NCI-H748 (cell line): ENCODE measurements at regions not wholly inside any gene's neighbourhood (a gene's known extent, or its start where the extent isn't known, plus 50 kb on each side); places are given as distances from the start of the nearest gene placed in this dataset.

Experiments
- DNase-seq: peaks from one replicate; lab custom pipeline; 2025; ENCODE audit not compliant: unreplicated experiment; lab: John Stamatoyannopoulos, UW

DNA sequence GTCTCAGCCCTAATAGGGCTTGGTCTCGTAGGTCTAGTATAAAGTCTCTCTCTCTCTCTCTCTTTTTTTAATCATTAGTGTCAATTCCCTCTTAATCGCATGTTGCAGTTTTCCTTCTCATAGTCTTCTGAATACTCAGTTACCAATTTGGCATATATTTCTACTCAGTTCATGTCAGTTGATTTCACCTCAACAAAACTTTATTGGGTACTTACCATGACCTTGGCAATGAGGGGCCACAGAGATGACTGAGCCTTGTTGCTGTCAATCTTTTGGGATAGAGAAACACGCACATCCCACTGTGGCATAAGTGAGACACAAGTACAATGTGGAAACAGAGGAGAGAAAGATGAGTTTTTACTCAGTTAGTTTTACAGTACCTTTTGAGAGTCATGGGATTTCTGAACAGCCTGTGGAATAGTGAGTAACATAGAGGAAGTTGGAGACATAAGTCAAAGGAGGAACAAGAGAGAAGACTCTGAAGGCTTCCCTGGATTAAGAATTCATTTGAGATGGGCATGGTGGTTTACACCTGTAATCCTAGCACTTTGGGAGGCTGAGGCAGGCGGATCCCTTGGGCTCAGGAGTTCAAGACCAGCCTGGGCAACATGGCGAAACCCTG lies 150.2 kb upstream of the CBLB start:
- DNase-seq: no peak

- no peak for DNase-seq
Observed at GRCh38 chr3:106022913-106023312, 154.1 kb upstream of the CBLB start.

DNA sequence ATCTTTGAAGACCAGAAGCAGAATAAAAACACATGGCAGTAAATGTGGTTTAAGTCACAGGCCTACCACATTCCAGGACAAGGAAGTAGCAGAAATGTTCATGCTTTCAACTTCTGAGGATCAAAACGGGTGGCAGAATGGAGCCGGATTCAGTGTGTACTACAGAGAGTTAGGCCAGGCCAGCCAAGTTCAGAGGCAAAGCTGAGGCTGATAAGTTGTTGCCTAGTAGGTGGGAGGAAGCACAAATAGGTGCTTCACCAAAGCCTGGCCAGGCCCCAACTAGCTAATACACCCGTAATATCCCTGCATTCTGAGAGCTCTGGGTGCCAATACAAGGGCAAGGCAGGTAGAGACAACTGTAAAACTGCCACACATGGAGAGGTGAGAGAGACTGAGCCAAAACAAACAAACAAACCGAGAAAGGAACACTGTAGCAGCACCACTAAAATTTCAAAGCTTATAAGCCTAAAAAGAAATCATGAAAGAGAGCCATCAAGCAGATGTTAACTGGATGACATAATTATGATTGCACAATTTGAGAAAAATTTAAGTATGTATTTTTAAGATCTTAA lies 156.4 kb upstream of the CBLB start:
- DNase-seq: peak; percentile 64

GRCh38 chr3:106029954-106030626 lies 161.3 kb upstream of the CBLB start:
- DNase-seq: no peak

- no peak for DNase-seq
Observed at GRCh38 chr3:106030627-106030963, 161.8 kb upstream of the CBLB start.

- DNase-seq: no peak
Observed at GRCh38 chr3:106032479-106032878, 163.7 kb upstream of the CBLB start.

DNA sequence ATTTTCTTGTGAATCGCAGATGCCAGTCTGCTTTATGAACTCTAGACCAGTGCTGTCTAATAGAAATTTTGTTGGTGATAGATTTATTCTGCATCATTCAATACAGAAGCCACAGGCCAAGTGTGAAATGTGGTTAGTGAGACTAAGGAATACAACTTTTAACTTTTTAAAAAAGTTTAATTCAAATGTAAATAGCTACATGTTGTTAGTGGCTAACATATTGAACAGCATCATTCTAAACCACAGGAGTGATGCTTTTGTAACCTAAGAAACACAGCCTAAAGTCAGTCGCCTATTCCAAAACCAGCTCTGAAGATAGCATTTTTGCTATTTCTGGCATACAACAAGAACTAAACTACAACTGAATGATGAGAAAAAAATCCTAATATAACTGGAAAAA lies 164.8 kb upstream of the CBLB start:
- no peak for DNase-seq

GRCh38 chr3:106034313-106034712 lies 165.5 kb upstream of the CBLB start:
- DNase-seq: no peak

DNA sequence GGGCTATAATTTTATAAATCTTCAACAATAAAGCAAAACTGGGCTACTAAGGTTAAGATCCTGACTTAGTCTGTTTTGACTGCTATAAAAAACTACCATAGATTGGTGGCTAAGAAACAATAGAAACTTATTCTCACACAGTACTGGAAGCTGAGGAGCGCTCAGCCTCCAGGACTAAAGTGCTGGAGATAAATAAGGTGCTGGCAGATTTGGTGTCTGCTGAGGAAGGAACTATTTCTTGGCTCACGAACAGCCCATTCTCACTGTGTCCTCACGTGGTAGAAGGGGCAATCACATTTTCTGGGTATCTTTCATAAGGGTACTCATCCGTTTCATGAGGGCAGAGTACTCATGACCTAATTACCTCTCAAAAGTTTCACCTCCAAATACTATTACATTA lies 166.8 kb upstream of the CBLB start:
- DNase-seq: no peak

GRCh38 chr3:106036696-106037095 lies 167.9 kb upstream of the CBLB start:
- DNase-seq: no peak

DNA sequence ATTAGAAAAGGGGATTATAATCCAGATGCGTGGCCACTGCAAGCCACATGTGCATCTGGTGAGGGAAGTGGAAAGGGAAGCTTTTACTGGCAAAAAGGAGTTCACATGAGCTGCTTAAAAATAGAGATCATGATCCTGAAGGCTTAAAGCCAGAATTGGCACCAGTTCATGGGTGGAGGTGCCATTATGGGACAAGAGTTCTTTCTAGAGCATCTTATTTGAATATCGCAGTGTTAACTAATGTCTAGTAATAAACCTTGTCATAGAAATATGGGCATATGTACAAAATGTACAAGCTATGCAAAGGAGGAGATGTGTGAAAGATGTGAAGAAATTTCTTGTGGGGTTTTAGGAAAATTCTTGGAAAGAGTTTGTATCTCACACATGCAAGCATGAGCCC lies 178.4 kb upstream of the CBLB start:
- no peak for DNase-seq

- DNase-seq: no peak
Observed at GRCh38 chr3:106048946-106049481, 180.2 kb upstream of the CBLB start.

GRCh38 chr3:106049821-106050220 lies 181.0 kb upstream of the CBLB start:
- DNase-seq: no peak

- DNase-seq: no peak
Observed at GRCh38 chr3:106056931-106057330, 188.1 kb upstream of the CBLB start.

GRCh38 chr3:106058475-106058874 lies 189.7 kb upstream of the CBLB start:
- DNase-seq: no peak

DNA sequence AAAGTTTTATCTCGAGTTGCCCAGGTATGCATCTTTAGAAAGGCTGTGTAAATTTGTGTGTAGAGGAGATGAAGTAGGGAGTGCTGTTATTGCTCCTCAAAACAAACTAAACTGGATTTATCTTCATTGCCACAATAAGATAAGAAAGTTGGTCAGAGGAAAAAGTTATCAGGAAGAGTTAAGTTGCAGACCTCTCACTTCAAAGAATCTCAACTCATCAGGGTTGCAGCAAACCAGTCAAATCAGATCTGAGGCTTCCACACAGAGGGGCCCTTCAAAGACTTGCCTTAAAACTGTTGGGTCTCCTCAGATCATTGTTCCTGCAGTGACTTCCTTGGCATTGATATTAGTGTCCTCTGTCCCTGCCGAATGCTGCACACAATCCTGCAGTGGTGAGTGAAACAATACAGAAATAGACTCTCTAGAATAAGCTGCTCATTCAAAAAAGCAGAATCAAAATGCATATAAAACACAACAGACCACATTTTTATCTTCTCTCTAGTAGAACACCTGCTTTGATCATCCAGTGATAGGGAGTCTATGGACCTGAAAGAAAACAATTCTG lies 191.2 kb upstream of the CBLB start:
- no peak for DNase-seq

DNA sequence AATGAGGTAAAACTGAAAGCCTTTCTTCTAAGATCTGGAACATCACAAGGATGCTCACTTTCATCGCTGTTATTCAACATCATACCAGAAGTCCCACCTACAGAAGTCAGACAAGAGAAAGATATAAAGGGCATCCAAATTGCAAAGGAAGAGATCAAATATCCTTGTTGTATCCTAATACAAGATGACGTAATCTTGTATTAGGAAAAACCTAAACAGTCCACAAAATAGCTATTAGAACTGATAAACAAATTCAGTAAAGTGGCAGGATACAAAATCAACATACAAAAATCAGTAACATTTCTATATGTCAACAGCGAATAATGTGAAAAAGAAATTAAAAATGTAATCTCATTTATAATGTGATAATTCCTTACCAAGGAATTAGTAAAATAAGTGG lies 195.1 kb upstream of the CBLB start:
- no peak for DNase-seq

DNA sequence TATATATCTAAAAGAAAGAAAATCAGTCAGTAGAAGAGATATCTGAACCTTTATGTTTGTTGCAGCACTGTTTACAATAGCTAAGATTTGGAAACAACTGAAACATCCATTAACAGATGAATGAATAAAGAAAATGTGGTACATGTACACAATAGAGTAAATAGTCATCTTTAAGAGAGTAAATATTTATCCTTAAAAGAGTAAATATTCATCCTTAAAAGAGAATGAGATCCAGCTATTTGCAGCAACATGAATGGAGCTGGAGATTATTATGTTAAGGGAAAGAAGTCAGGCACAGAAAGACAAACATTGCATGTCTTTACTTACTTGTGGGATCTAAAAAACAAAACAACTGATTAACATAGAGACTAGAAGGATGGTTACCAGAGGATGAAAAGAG lies 197.0 kb upstream of the CBLB start:
- no peak for DNase-seq

- DNase-seq: no peak
Observed at GRCh38 chr3:106067711-106068110, 198.9 kb upstream of the CBLB start.

GRCh38 chr3:106068381-106068780 lies 199.6 kb upstream of the CBLB start:
- no peak for DNase-seq

- DNase-seq: no peak
Observed at GRCh38 chr3:106068795-106069194, 200.0 kb upstream of the CBLB start.

- DNase-seq: no peak
Observed at GRCh38 chr3:106070187-106070586, 201.4 kb upstream of the CBLB start.
